GM18519 (cell line): ENCODE measurements at regions not wholly inside any gene's neighbourhood (a gene's known extent, or its start where the extent isn't known, plus 50 kb on each side); places are given as distances from the start of the nearest gene placed in this dataset.

ENCODE experiments used
- ATAC-seq: cut with Tn5 transposase; IDR thresholded peaks from one replicate; pipeline ENCODE4 v1.9.1; 2021; ENCODE audit warnings: mild to moderate bottlenecking, moderate library complexity; ENCODE audit not compliant: unreplicated experiment, low FRiP score

DNA sequence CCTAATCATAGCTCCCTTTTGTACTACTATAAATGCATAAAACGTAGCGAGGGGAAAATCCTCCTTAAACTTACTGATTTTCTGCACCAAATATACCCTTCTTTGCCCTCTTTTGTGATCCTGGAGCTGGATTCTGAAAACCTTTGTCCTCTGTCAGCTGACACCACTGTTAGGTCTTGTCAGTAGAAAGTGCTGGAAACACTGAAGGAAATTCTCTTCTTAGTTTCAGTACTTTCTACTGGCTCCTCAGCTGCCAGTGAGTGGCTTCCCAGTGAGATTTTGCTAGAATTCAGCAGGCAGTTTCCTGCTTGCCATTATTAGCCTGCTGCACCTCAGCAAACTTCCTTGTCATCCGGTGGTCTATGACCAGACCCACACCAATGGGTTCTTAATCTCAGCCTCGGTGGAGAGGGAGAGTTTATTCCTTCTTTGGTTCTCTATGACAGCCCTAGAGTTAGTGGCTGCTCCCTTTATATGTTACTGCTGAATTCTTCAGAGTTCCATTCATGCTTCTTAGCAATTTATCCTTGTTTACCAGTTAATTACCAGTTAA is 476.2 kb downstream of the FSCB start:
- ATAC-seq: no peak

DNA sequence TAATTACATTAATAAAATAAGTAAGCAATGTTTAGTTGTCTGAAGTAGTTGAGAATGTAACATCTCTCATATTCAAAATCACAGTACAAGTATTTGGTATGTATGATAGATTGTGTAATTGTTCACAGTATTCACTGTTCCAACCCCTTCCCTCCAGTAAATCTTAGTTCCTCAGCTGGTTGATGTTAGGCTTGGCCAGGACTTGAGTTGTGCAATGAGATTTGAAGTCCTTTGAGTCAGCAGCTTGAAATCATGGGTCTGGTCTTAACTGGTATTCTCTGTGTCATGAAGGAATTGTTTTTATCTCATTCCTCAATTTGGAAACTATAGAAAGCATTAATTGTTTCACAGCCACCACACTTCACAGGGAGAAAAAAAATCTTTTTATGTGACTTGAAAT is 477.1 kb downstream of the FSCB start:
- ATAC-seq: no peak

DNA sequence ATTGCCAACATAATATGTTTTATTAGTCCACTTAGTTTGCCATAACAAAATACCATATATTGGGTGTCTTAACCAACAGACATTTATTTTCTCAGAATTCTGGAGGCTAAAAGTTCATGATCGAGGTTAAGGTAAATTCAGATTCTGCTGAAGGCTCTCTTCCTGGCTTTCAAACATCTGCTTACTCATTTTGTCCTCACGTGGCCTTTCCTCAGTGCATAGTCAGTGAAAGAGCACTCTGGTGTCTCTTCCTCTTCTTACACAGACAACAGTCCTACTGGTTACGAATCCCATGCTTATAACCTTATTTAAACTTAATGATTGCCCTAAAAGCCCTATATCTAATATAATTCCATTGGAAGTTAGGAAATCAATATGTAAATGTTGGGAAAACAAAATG is 479.7 kb downstream of the FSCB start:
- no peak for ATAC-seq

DNA sequence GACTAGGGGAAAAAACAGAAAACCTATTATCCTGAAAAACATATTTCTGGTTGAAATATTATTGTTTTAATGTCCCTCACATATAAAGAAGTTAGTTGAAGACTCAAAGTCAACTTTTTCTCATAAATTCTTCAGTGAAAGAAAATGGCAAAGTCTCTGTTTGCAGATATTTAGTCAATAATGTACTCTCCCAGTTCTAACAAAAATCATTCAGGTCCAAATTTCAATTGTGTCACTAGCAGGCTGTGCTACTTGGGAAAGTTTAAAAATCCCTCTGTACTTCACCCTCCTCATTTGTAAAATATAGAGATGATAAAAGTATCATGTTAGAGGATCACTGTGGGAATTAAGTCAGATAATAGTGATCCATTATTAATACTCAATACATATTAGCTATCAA is 496.5 kb downstream of the FSCB start:
- no peak for ATAC-seq

DNA sequence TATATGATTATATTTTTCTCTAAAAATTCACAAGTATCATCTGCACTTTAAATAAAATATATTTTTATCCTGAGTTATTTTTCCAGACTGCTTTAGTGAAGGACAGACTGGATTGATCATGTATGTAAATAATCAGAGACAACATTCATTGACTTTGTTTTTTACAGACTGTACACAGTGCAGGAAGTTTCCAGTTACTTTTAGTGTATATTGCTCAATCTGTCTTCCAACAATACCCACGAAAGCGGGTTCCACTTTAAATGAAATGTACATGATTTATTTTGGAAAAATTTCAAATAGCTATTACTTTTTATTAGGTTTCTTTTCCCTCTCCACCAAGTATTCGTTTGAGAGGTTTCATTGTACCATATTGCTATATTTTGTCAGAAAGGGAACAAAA is 497.0 kb downstream of the FSCB start:
- no peak for ATAC-seq

DNA sequence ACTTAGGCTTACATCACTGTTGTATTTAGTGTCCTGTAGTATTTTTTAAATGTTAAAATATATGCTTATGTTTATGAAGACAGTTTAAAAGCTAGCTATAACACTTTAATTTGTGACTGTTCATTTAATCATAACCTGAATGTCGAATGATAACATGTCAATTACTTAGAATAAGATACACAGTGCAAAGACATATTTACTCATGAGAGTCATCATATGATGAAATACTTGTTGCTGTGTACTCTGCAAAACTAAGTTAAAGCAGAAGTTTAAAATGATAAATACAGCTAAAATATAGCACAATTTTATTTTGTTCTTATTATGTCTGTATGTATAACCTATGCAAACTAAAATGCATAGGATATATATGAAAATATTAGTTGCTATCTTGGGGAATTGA is 497.4 kb downstream of the FSCB start:
- ATAC-seq: no peak

DNA sequence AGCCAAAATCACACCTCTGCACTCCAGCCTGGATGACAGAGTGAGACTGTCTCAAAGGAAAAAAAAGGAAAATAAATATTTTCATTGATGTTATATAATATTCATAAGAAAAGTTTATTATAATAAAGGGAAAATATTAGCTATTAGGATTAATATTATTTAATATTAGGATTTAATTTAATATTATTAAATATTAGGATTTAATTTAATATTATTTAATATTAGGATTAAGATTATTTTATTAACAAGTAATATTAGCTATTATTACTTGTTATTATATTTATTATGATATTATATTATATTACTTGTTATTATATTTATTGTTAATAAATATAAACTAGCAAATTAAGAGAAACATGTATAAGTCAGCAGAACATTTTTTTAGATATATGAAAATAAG is 518.1 kb downstream of the FSCB start:
- ATAC-seq: no peak

DNA sequence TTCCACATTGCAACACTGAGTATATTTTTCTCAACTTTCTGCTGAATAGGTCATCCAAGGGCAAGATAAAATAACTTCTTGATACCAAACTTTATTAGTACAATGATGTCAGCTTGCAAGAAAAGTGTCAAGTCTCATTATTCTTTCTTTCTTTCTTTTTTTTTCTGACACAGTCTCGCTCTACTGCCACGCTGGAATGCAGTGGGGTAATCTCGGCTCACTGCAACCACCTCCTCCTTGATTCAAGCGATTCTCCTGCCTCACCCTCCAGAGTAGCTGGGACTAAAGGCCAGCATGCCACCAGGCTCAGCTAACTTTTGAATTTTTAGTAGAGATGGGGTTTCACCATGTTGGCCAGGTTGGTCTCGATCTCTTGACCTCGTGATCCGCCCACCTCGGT is 523.4 kb downstream of the FSCB start:
- no peak for ATAC-seq

DNA sequence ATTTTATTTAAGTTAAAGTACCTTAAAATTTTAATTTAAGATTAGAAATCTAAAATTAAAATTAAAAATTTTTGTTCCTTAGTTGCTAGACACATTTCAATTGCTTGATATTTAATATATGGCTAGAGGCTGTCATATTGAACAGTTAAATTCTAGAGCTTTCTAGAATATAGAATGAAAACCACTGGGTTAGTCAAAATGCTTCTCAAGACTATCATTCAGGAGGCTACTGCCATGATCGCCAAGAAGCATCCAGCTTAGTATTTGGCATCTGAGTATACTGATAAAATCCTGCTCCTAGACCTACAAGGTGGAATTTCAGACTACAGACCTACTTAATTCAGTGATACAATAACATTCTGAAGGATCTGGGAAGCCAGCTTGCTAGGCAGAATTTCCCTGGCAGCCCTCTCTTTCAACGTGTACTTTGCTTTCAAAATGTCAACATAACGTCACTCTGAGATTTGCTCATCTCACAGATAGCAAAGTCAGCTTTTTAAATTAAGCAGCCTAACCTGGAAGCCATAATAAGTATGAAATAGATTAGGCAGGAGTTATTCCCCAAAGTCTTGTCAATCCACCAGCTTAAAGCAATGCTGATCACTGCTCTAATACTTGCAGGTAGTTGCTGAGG is 525.8 kb downstream of the FSCB start:
- no peak for ATAC-seq

DNA sequence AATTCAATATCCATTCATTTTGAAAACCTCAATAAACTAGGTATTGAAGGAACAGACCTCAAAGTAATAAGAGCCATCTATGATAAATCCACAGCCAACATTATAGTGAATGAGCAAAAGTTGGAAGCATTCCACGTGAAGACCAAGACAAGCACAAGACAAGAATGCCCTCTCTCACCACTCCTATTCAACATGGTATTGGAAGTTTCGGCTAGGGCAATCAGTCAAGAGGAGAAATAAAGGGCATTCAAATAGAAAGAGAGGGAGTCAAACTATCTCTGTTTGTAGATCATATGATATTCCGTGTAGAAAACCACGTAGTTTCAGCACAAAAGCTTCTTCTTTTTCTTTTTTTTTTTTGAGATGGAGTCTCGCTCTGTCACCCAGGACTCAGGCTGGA is 550.3 kb downstream of the FSCB start:
- ATAC-seq: no peak

DNA sequence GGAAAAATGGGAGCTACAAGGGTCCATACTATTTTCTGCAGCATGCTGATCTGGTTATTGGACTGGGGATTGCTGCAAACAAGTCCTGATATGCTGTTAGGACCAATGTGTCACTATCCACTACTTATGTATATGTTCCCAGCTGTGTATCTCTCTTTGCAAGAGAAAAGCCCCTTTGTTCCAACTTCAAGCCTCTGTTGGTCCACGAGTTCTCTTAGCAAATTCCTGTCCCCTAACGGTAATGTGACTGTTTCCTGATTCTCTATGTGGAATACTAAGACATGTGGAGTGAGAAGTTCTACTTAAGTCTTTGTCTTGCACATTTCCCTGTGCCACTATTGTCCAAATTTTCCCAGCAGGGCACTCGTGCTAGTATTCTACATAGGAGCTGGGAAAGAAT is 557.7 kb downstream of the FSCB start:
- no peak for ATAC-seq

DNA sequence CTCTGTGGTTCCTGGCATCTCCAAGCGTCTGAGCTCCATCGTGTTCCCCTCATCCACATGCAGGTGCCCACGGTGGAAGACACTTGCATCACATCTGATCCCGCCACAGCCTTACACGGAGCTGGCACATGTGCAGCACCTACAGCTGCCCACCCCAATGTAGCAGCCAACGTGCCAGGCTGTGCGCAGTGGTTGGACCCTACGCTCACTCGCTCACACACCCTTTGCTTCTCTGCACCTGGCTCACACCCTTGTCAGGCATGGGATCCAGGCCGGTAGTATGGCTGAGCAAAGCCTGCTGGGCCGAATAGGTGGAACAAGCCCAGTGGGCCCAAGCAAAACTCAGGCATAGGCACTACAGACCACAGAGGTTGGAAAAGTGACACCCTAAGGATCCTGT is 567.2 kb downstream of the FSCB start:
- ATAC-seq: no peak

DNA sequence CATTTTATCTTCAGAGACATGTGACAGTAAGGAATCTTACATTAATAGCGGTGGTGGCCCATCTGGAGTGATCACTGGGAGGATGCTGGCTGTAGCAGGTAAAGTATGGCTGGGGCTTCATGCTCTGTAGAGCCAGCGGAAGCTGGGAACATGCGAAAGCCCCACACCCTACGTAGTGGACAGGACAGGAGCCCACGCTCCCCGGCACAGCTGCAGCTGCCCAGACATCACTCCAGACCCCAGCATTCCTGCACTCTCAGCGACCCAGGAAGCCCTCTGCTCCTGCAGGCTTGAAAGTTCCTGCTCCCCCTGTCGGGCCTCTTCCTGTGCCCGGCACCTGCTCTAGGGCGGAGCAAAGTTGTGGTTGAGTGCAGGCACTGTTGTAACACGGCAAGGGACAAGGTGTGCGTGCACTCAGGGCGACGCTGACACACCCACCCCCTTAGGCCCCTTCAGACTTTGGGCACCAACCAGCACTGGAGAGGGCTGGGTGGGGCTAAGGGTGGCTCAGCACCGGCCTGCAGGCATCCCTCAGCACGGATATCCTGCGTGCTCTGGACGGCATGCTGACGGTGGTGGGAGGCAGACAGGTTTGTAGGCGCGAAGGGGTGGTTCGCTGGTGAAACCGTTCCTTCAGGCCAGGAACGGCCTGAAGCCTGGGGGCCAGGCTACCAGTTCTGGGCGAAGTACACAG is 568.3 kb downstream of the FSCB start:
- ATAC-seq: no peak

DNA sequence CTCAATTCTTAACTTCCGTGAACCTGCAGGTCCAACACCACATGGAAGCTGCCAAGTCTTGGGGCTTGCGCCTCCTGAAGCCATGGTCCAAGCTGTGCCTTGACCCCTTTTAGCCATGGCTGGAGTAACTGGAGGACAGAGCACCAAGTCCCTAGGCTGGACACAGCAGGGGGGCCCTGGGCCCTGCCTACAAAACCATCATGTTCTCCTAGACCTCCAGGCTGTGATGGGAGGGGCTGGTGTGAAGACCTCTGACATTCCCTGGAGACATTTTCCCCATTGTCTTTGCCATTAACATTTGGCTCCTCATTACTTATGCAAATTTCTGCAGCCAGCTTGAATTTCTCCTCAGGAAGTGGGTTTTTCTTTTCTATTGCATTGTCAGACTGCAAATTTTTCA is 570.1 kb downstream of the FSCB start:
- ATAC-seq: no peak

DNA sequence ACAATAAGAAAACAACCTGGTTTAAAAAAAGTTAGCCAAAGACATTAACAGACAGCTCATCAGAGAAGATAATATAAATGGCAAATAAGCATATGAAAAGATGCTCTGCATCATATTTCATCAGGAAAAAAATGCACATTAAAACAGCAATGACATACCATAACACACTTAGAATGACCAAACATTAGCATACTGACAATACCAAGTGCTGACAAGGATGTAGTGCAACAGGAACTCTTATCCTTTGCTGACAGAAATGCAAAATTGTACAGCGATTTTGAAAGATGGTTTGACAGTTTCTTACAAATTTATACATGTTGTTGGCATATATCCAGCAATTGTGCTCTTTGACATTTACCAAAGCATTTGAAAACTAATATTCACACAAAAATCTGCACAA is 573.0 kb downstream of the FSCB start:
- no peak for ATAC-seq

DNA sequence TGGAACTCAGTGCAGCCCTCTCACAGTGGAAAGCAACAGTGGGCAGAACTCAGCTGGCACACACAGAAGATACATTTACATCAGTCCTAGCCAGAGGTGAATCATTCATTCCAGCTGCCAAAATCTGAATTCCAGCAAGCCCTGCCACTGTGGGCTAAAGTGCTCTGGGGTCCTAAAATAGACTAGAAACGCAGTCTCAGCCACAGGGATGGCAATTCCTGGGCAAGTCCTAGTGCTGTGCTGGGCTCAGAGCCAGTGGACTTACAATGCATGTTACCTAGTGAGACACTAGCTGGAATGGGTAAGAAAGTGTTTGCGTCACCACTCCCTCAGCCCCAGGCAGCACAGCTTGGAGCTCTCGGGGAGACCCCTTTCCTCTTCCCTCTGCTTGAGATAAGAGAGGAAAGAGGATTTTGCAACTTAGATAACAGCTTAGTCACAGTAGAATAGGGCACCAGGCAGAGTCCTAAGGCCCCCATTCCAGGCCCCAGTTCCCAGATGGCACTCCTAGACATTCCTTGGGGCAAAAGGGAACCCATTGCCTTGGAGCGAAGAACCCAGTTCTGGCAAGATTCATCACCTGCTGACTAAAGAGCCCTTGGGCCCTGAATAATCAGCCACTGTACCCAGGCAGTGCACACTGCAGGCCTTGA is 592.9 kb downstream of the FSCB start:
- ATAC-seq: no peak

DNA sequence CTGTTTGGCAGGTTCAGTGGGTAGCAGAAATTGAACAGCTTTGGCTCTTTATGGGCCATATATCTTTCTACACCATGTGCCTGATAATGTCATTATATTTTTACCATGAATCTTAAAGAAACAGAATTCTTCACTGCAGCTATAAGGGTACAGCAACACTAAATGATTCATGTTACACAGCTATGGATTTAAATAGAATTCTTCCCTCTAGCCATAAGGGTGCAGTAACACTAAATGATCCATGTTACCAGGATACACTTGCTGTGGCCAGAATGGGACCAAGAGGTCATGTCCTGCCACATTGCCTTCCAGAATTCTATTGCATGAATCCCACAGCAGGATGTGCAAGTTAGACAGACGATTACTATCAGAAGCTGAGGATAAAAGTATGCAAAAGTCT is 603.9 kb downstream of the FSCB start:
- ATAC-seq: no peak

DNA sequence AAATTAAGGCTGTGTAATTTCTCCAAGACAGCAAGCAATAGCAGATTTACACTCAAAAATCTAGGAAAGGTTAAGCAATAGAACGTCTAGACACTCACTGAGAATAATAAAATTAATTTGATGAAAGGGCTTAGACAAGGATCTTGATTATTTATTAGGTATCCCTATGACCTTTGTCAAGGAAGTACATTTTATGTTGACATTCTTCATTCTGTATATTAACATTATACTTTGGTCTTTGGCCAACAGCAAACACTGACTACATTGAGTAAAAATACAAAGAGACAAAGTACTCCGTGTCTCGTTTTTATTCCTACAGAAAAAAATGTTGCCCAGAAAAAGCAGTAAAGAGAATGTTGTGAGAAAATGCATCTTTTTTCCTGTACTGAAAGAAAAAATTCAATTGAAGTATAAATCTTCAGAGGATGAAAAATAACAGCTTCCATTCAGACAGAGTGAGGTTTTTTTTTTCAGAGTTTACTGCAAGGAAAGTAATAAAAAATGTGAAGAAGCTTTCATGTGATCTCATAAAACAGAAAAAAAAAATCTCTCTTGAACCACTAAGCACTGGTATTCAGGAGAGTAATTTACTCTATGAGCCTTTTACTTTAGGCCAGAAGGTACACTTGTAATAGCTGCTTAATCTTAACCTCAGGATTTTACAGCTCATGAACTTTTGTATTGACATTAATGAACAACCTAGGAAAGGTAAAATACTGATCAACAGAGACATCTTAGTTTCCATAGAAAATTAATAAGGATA is 605.0 kb downstream of the FSCB start:
- ATAC-seq: no peak

DNA sequence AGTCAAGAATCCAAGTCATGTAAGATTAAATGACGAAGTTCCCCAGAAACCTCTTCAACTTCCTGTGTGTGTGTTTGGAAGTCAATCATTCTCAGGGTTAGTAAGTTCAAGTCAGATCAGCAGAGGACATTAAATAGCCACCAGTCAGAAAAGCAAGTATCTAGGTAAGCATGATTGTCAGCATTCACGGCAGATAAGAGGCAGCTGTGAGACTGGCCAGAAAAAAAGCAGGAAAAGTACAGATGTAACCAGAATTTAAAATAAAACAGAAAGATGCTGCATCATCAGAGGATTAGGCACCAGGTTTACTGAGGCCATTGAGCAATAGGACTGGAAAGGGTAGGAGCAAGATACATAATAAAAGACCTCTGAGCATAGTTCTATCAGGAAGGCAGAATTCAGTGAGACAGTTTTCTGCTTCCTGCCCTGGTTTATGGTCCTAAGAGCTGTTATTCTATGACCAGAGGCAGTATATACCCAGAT is 606.9 kb downstream of the FSCB start:
- ATAC-seq: no peak

DNA sequence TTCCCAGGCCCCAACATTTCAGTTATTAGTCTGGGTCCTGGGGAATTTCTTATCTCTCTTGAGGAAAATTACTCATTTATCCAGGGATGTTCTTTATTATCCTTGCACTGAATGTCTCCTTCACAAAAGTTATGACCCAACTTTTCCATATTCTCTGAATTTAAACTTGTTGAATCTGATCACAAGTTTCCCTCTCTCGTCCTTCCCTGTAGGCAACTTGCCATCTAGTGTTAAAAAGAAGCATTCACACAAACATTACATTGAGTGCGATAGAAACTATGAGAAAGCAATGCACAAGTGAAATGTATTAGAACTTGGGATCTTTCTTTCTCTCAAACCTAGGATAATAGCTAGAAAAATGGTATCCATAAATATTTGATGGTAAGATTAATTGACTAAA is 608.4 kb downstream of the FSCB start:
- ATAC-seq: no peak

DNA sequence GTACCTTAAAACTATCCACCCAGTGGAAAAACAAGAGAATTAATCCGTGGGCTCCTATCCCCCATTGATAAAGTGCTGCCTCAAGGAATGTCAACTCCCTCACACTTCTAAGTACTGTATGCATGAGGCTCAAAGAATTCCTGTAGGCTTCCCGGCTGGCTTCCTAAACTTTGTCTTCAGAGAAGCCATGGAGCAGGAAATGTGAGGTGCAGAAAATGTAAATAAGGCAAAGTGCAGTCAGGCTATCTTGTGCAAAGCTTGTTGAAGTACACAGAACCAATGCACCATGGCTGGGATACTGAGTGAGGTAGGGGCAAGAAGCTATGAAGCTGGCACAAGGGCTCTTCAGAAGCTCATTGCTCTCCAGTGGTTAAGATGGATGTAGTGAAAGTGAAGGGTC is 611.0 kb downstream of the FSCB start:
- ATAC-seq: no peak
